ENCODE measurements at regions not wholly inside any gene's neighbourhood (a gene's known extent, or its start where the extent isn't known, plus 50 kb on each side); places are given as distances from the start of the nearest gene placed in this dataset.

DNA sequence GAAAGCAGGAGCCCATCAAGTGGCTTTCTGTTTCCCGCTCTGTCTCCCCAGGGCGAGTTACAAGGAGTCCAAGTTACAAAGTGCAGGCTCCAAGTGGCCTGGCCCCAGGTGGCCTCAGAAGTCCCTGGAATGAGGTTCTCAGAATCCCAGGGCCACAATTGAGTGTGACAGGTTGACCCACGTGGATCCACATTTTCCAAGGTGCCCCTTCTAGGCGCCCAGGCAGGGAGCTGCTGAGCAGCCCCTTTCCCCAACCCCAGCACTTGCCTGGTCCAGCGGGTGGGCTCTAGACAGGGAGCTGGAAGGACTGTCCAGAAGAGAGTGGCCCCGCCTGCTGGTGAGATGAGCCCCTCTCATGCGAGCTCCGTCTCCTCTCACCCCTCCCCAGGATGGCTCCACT lies 253.4 kb downstream of the CYP26B1 start:
- TF ChIP-seq, protein P1, sequence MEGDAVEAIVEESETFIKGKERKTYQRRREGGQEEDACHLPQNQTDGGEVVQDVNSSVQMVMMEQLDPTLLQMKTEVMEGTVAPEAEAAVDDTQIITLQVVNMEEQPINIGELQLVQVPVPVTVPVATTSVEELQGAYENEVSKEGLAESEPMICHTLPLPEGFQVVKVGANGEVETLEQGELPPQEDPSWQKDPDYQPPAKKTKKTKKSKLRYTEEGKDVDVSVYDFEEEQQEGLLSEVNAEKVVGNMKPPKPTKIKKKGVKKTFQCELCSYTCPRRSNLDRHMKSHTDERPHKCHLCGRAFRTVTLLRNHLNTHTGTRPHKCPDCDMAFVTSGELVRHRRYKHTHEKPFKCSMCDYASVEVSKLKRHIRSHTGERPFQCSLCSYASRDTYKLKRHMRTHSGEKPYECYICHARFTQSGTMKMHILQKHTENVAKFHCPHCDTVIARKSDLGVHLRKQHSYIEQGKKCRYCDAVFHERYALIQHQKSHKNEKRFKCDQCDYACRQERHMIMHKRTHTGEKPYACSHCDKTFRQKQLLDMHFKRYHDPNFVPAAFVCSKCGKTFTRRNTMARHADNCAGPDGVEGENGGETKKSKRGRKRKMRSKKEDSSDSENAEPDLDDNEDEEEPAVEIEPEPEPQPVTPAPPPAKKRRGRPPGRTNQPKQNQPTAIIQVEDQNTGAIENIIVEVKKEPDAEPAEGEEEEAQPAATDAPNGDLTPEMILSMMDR (IDR thresholded peaks at IDR 0.05): no peak
- TF ChIP-seq POLR2AphosphoS5 (IDR thresholded peaks at IDR 0.05): no peak

Measured in stomach (tissue), 4 donors.